A673 (cell line): ENCODE measurements at regions not wholly inside any gene's neighbourhood (a gene's known extent, or its start where the extent isn't known, plus 50 kb on each side); places are given as distances from the start of the nearest gene placed in this dataset.

ENCODE experiments used
- CTCF ChIP-seq: fragments of 300-800, 200-600 bp; sonication (generic); conservative IDR thresholded peaks from 2 replicates; pipeline ENCODE4 v1.5.1; 2017; ENCODE audit warnings: low read depth, mild to moderate bottlenecking, antibody characterized with exemption, low read length, moderate library complexity, mixed read lengths
- EZH2 ChIP-seq: fragments of 200-600 bp; sonication (generic); IDR thresholded peaks from 2 replicates; pipeline ENCODE4 v1.6.1; 2017; ENCODE audit warnings: borderline replicate concordance, low read depth, mild to moderate bottlenecking, mixed read lengths, antibody characterized with exemption, low read length; ENCODE audit not compliant: poor library complexity, severe bottlenecking

- TF ChIP-seq CTCF: no peak
- no peak for TF ChIP-seq EZH2
Measured at GRCh38 chr18:10239991-10240634, 214.3 kb upstream of the APCDD1 start.
